ENCODE measurements at regions not wholly inside any gene's neighbourhood (a gene's known extent, or its start where the extent isn't known, plus 50 kb on each side); places are given as distances from the start of the nearest gene placed in this dataset.

GRCh38 chr13:50081679-50082425 is 66.6 kb downstream of the KCNRG start:
- no peak for TF ChIP-seq EZH2 (IDR thresholded peaks at IDR 0.05; ENCODE audit: insufficient read depth, poor library complexity, severe bottlenecking)
- TF ChIP-seq EZH2phosphoT487 (IDR thresholded peaks at IDR 0.05; ENCODE audit: insufficient read depth, low read depth): no peak

Data from GM23248 (cell line).